DOHH2 (cell line): ENCODE measurements at regions not wholly inside any gene's neighbourhood (a gene's known extent, or its start where the extent isn't known, plus 50 kb on each side); places are given as distances from the start of the nearest gene placed in this dataset.

Experiments used
- H3F3A ChIP-seq: fragments of 200-600 bp; sonication (generic), shearing (Covaris generic); 2 replicates; pipeline ENCODE4 v1.6.0; 2016; ENCODE audit warnings: antibody characterized with exemption, mild to moderate bottlenecking; ENCODE audit not compliant: control insufficient read depth, insufficient read depth
- H3K27ac ChIP-seq: fragments of 200-600 bp; sonication (generic); 2 replicates; pipeline ENCODE4 v1.5.1; 2014; ENCODE audit warnings: low read depth, mild to moderate bottlenecking, low read length, moderate library complexity
- H3K27me3 ChIP-seq: fragments of 200-600 bp; sonication (generic); 2 replicates; pipeline ENCODE4 v1.6.1; 2014; ENCODE audit warnings: mild to moderate bottlenecking, low read length, mixed read lengths; ENCODE audit not compliant: control insufficient read depth
- H3K36me3 ChIP-seq: fragments of 200-600 bp; sonication (generic); 2 replicates; pipeline ENCODE4 v1.6.1; 2014; ENCODE audit warnings: mild to moderate bottlenecking, low read length, moderate library complexity, mixed read lengths; ENCODE audit not compliant: control insufficient read depth
- H3K4me1 ChIP-seq: fragments of 200-600 bp; sonication (generic); 2 replicates; pipeline ENCODE4 v1.6.1; 2014; ENCODE audit warnings: mild to moderate bottlenecking, low read length, mixed read lengths; ENCODE audit not compliant: control insufficient read depth
- H3K4me2 ChIP-seq: fragments of 200-600 bp; sonication (generic); 2 replicates; pipeline ENCODE4 v1.6.0; 2014; ENCODE audit warnings: mild to moderate bottlenecking, low read length, moderate library complexity
- H3K4me3 ChIP-seq: fragments of 200-600 bp; sonication (generic); 2 replicates; pipeline ENCODE4 v1.5.1; 2014; ENCODE audit warnings: mild to moderate bottlenecking, low read length, mixed read lengths
- H3K79me2 ChIP-seq: fragments of 200-600 bp; sonication (generic); 2 replicates; pipeline ENCODE4 v1.6.1; 2014; ENCODE audit warnings: mild to moderate bottlenecking, low read length, mixed read lengths; ENCODE audit not compliant: control insufficient read depth
- H3K9me2 ChIP-seq: fragments of 200-600 bp; sonication (generic); replicated peaks from 2 replicates; pipeline ENCODE4 v1.6.1; 2014; ENCODE audit warnings: mild to moderate bottlenecking, low read length, mixed read lengths; ENCODE audit not compliant: control insufficient read depth
- H3K9me3 ChIP-seq: fragments of 200-600 bp; sonication (generic); 2 replicates; pipeline ENCODE4 v1.6.1; 2014; ENCODE audit warnings: antibody characterized with exemption, low read length, mixed read lengths; ENCODE audit not compliant: control insufficient read depth, insufficient read depth
- H4K20me1 ChIP-seq: fragments of 200-600 bp; sonication (generic); 2 replicates; pipeline ENCODE4 v1.6.0; 2014; ENCODE audit warnings: low read depth, mild to moderate bottlenecking, antibody characterized with exemption, low read length, moderate library complexity; ENCODE audit not compliant: control insufficient read depth, insufficient read depth
- EZH2phosphoT487 ChIP-seq: fragments of 200-600 bp; sonication (generic); IDR thresholded peaks from 2 replicates; pipeline ENCODE4 v1.6.1; 2017; ENCODE audit warnings: borderline replicate concordance, mild to moderate bottlenecking, antibody characterized with exemption, low read length, moderate library complexity, mixed read lengths
- TF ChIP-seq, protein P1 (sequence below): fragments of 200-600 bp; sonication (generic); IDR thresholded peaks from one replicate; pipeline ENCODE4 v1.5.1; 2014; ENCODE audit warnings: antibody characterized with exemption, mild to moderate bottlenecking, low read depth, low read length; ENCODE audit not compliant: poor library complexity, severe bottlenecking

DNA sequence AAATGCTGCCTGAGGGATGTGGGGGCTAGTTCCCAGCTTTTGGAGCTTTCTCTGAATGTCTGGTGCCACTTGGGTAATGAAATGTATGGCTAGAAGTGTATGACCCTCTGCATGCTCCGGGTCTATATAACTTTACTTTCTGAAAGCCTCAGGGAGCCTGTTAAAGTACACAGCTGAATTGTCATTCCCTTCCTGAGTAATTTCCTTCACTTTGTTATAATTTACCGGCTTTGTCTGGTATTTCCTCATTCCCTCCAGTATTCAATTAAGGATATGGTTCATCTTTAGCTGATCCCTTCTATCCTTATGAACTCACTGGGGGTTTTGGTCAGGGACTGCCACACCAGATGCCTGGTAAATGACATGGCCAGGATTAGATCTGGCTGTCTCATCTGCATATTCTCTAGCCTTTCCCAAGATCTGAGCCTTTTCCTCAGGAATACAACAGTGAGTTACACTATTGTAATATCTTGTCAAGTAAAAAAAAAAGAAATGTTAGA, 620.3 kb downstream of the ZPLD1 start:
- no peak overlapping the region for H3K4me3 ChIP-seq
- no peaks in the 10 kb centered on the region for H3K9me3 ChIP-seq
- H3K36me3 ChIP-seq = no peaks in the 10 kb centered on the region
- no peaks in the 10 kb centered on the region for H3K4me1 ChIP-seq
- no peak overlapping the region for H3K27ac ChIP-seq
- H3K27me3 ChIP-seq = no peaks in the 10 kb centered on the region
- TF ChIP-seq, protein P1, sequence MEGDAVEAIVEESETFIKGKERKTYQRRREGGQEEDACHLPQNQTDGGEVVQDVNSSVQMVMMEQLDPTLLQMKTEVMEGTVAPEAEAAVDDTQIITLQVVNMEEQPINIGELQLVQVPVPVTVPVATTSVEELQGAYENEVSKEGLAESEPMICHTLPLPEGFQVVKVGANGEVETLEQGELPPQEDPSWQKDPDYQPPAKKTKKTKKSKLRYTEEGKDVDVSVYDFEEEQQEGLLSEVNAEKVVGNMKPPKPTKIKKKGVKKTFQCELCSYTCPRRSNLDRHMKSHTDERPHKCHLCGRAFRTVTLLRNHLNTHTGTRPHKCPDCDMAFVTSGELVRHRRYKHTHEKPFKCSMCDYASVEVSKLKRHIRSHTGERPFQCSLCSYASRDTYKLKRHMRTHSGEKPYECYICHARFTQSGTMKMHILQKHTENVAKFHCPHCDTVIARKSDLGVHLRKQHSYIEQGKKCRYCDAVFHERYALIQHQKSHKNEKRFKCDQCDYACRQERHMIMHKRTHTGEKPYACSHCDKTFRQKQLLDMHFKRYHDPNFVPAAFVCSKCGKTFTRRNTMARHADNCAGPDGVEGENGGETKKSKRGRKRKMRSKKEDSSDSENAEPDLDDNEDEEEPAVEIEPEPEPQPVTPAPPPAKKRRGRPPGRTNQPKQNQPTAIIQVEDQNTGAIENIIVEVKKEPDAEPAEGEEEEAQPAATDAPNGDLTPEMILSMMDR = no peak
- no peak for TF ChIP-seq EZH2phosphoT487
- no peaks in the 10 kb centered on the region for H3K9me2 ChIP-seq
- H4K20me1 ChIP-seq = no peaks in the 10 kb centered on the region
- no peaks in the 10 kb centered on the region for H3K79me2 ChIP-seq
- H3K4me2 ChIP-seq = no peak overlapping the region
- H3F3A ChIP-seq = no peaks in the 10 kb centered on the region

DNA sequence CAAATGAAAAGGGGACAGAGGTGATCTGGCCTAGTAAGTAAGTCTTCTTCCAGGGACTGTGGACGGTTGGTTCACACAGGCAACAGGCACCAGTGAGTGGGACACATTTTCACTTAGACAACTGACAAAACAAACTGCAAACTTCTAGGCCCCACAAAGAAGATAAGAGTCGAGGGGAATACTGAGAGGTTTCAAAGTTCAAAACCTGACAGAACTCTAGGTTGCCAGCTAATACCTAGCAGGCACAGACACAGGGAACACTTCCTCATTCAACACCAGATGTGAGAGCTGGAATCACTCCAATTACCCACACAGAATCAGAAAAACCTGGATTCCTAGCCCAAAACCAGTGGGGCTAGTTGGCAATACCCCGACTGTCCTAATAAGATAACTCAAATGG, 621.7 kb downstream of the ZPLD1 start:
- TF ChIP-seq, protein P1 = no peak
- TF ChIP-seq EZH2phosphoT487 = no peak
- Histone ChIP-seq H3K79me2 (no peaks in the 10 kb centered on the region), H3K27me3 (no peaks in the 10 kb centered on the region), H4K20me1 (no peaks in the 10 kb centered on the region), H3K4me3 (no peak overlapping the region), H3K4me1 (no peaks in the 10 kb centered on the region), H3K9me2 (no peaks in the 10 kb centered on the region), H3K27ac (no peak overlapping the region), H3K4me2 (no peak overlapping the region), H3K36me3 (no peaks in the 10 kb centered on the region), H3F3A (no peaks in the 10 kb centered on the region), H3K9me3 (no peaks in the 10 kb centered on the region)

DNA sequence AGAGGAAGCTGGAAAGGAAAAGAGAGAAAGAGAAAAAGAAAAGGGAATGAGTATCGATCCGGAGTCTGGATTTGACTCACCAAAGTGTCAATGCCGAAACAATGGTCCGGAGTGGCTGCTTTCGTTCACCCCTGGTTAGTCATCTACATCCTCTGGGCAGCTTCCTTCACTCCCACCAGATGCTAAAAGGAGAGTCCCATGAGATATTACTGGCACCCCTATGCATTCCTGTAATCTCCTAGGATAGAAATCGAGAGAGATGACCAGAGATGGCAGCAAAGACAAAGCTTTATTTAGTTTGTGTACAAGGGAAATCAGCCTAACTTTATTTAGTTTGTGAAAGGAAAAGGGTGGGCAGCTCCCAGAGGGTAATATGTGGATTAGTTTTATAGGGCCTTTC, 622.2 kb downstream of the ZPLD1 start:
- H3F3A ChIP-seq = no peaks in the 10 kb centered on the region
- H3K4me2 ChIP-seq = no peak overlapping the region
- TF ChIP-seq, protein P1 = no peak
- no peak for TF ChIP-seq EZH2phosphoT487
- H3K9me2 ChIP-seq = no peaks in the 10 kb centered on the region
- H4K20me1 ChIP-seq = no peaks in the 10 kb centered on the region
- H3K4me3 ChIP-seq = no peak overlapping the region
- no peaks in the 10 kb centered on the region for H3K36me3 ChIP-seq
- no peaks in the 10 kb centered on the region for H3K27me3 ChIP-seq
- H3K4me1 ChIP-seq = no peaks in the 10 kb centered on the region
- H3K79me2 ChIP-seq = no peaks in the 10 kb centered on the region
- H3K9me3 ChIP-seq = no peaks in the 10 kb centered on the region
- no peak overlapping the region for H3K27ac ChIP-seq

DNA sequence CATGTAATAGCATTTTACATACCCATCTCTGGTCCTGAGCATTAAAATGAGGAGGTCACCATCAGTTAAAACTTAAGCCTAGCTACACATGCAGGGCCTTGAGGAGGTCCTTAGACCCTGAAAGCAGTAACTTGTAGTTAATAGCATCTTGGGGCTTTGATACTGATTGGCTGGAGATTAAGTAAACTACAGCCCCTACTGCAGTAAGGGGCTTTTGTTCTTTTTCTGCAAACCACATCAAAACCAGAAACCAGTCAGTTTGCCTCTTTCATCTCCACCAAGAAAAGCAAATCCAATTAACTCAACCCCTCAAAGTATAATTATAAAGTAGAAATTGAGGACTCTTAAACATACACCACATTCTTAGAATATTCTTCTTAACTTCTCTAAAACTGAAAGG, 622.7 kb downstream of the ZPLD1 start:
- Histone ChIP-seq H4K20me1 (no peaks in the 10 kb centered on the region), H3K9me2 (no peaks in the 10 kb centered on the region), H3K27me3 (no peaks in the 10 kb centered on the region), H3K9me3 (no peaks in the 10 kb centered on the region), H3K4me3 (no peak overlapping the region), H3K36me3 (no peaks in the 10 kb centered on the region), H3K27ac (no peak overlapping the region), H3K4me2 (no peak overlapping the region), H3F3A (no peaks in the 10 kb centered on the region), H3K4me1 (no peaks in the 10 kb centered on the region), H3K79me2 (no peaks in the 10 kb centered on the region)
- TF ChIP-seq EZH2phosphoT487 = no peak
- TF ChIP-seq, protein P1 = no peak
